Esophagus squamous epithelium (tissue), 5 donors: ENCODE measurements at regions not wholly inside any gene's neighbourhood (a gene's known extent, or its start where the extent isn't known, plus 50 kb on each side); places are given as distances from the start of the nearest gene placed in this dataset.

Source experiments
- DNase-seq: peaks from one replicate; lab custom pipeline; 2025; lab: John Stamatoyannopoulos, UW
- H3K27ac ChIP-seq, 4 donors: fragments of 200-600 bp; sonication (generic); one replicate each; pipeline ENCODE4 v1.5.1; 2016 to 2019; ENCODE audit warnings: mild to moderate bottlenecking in 1 of 4
- H3K27me3 ChIP-seq, 4 donors: fragments of 200-600 bp; sonication (generic); 1 replicate in 3 of 4; 2 replicates in 1 of 4; pipeline versions ENCODE4 v1.5.1 to v1.6.0; 2017 to 2021; ENCODE audit warnings: antibody characterized with exemption in 1 of 4
- H3K36me3 ChIP-seq, 3 donors: fragments of 200-600 bp; sonication (generic); one replicate each; pipeline ENCODE4 v1.5.1; 2016 to 2019
- H3K4me1 ChIP-seq, 3 donors: fragments of 200-600 bp; sonication (generic); one replicate each; pipeline ENCODE4 v1.5.1; 2017 to 2019
- H3K4me3 ChIP-seq, 4 donors: fragments of 200-600 bp; sonication (generic); 1 replicate in 3 of 4; 2 replicates in 1 of 4; pipeline ENCODE4 v1.5.1; 2016 to 2019; ENCODE audit warnings: mild to moderate bottlenecking in 2 of 4, moderate library complexity in 1 of 4
- H3K9me3 ChIP-seq, 3 donors: fragments of 200-600 bp; sonication (generic); one replicate each; pipeline ENCODE4 v1.5.1; 2016 to 2019
- POLR2A ChIP-seq, 4 donors: fragments of 450-650 bp; IDR thresholded peaks; one replicate each; pipeline ENCODE4 v1.6.1; 2017; ENCODE audit warnings: antibody characterized with exemption in 4 of 4, mild to moderate bottlenecking in 4 of 4, moderate library complexity in 3 of 4
- WGBS, 2 donors: methylation state at CpG; one replicate each; pipeline ENCODE4 v1.1.5; 2018; 5-methylcytosine and 5-hydroxymethylcytosine counted together
- intact Hi-C: fragments of 100-400 bp; cut with DNase I; formaldehyde crosslinking; loops from one replicate; pipeline ENCODE4 v1.15.0; 2022
- TF ChIP-seq, protein P1 (sequence below), 6 experiments: fragments of 450-650 bp in 4 of 6; fragments of 200-600 bp in 2 of 6; sonication (generic) in 2 of 6; IDR thresholded peaks; one replicate each; pipeline ENCODE4 v1.5.1; 2016 to 2019; ENCODE audit warnings: antibody characterized with exemption in 6 of 6, mild to moderate bottlenecking in 4 of 6, moderate library complexity in 4 of 6
- donor health status: DM: yes; HTN: yes; CAD: no.

DNA sequence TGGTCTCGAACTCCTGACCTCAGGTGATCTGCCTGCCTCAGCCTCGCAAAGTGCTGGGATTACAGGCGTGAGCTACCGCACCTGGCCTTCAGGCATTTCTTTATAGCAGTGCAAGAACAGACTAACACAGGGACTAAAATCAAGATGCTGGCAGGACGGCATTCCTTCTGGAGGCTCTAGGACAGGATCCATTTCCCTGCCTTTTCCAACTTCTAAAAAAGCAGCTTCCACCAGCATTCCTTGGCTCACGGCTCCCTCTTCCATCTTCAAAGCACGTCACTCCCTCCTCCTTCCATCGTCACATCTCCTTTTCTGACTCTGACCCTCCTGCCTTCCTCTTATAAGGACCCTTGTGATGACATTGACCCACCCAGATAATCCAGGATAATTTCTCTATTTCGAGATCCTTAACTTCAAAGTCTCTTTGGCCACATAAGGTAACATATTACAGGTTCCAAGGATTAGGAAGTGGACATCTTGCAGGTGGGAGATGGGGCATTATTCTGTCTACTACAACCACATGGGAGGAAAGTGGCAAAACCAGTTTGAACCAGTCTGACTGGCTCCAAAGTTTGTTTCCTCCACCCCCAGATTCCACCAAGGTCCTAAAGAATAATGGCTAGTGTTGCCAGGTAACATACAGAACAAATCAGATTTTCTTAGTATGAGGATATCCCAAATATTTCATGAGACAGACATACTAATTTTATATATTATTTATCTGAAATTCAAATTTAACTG lies 172.5 kb downstream of the MN1 start:
- 62 to 75% methylated on average over 9 of the region's 9 CpGs for WGBS, 2 donors
- Histone ChIP-seq H3K9me3 (no peaks in the 10 kb centered on the region), H3K36me3 (no peaks in the 10 kb centered on the region), H3K27me3 (peaks cover 0 to 4% (median 0%) of the 10 kb centered on the region in 4 donors), H3K4me3 (no peak overlapping the region), H3K27ac (no peak overlapping the region), H3K4me1 (peaks cover 0 to 14% (median 0%) of the 10 kb centered on the region in 3 donors)
- no peak for DNase-seq
- intact Hi-C loops, result no loop called here
- TF ChIP-seq POLR2A (IDR thresholded peaks at IDR 0.05), result no peak
- TF ChIP-seq, protein P1, sequence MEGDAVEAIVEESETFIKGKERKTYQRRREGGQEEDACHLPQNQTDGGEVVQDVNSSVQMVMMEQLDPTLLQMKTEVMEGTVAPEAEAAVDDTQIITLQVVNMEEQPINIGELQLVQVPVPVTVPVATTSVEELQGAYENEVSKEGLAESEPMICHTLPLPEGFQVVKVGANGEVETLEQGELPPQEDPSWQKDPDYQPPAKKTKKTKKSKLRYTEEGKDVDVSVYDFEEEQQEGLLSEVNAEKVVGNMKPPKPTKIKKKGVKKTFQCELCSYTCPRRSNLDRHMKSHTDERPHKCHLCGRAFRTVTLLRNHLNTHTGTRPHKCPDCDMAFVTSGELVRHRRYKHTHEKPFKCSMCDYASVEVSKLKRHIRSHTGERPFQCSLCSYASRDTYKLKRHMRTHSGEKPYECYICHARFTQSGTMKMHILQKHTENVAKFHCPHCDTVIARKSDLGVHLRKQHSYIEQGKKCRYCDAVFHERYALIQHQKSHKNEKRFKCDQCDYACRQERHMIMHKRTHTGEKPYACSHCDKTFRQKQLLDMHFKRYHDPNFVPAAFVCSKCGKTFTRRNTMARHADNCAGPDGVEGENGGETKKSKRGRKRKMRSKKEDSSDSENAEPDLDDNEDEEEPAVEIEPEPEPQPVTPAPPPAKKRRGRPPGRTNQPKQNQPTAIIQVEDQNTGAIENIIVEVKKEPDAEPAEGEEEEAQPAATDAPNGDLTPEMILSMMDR (IDR thresholded peaks at IDR 0.05), result no peak

DNA sequence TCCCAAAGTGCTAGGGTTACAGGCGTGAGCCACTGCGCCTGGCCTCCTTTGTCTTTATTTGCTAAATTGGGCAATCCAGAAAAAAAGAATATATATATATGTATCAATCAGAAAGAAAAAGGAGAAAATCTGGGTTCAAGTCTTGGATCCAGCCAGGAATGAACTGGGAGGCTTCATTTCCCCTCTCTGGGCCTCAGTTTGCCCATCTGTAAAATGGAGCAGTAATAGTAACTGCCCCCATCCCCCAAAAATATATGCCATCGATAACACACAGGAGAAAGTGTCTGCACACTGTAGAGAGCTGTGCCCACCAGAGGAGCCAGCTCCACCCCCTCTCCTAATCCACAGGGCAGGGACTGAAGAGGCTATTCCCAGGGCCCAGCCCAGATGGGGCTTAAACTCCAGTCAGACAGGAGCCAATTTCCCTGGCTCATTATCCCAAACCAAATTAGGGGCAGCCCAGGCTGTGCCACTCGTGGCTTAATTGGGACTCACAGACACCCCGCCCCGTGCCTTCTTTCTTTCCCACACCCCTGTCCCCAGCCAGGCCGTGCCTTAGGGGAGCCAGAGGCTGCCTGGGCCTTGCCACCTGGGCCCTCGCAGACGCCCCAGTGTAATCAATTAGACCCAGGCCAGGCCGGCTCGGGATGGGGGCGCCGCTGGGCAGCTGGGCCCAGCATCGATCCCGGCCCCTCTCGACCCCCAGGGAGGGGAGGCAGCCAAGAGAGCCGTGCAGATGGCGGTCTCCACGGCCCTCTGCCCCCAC lies 171.5 kb downstream of the MN1 start:
- intact Hi-C loops, result no loop called here
- DNase-seq, result no peak
- no peaks in the 10 kb centered on the region for H3K9me3 ChIP-seq
- H3K4me3 ChIP-seq, result no peak overlapping the region
- WGBS, 2 donors, result 73 to 88% methylated on average over 2 to 4 of the region's 19 CpGs
- H3K27me3 ChIP-seq, result peaks cover 0 to 6% (median 0%) of the 10 kb centered on the region in 4 donors
- TF ChIP-seq POLR2A (IDR thresholded peaks at IDR 0.05), result no peak
- TF ChIP-seq, protein P1 (IDR thresholded peaks at IDR 0.05), result no peak
- H3K36me3 ChIP-seq, result no peaks in the 10 kb centered on the region
- no peak overlapping the region for H3K27ac ChIP-seq
- peaks cover 0 to 14% (median 0%) of the 10 kb centered on the region in 3 donors for H3K4me1 ChIP-seq

GRCh38 chr22:27630754-27631153 lies 170.8 kb downstream of the MN1 start:
- TF ChIP-seq POLR2A (IDR thresholded peaks at IDR 0.05), result no peak
- TF ChIP-seq, protein P1 (IDR thresholded peaks at IDR 0.05), result no peak
- WGBS, 2 donors, result 83 to 100% methylated on average over 1 of the region's 5 CpGs
- Histone ChIP-seq H3K9me3 (no peaks in the 10 kb centered on the region), H3K4me1 (peaks cover 0 to 14% (median 0%) of the 10 kb centered on the region in 3 donors), H3K27ac (no peak overlapping the region), H3K4me3 (no peak overlapping the region), H3K36me3 (no peaks in the 10 kb centered on the region), H3K27me3 (peaks cover 0 to 6% (median 0%) of the 10 kb centered on the region in 4 donors)
- no peak for DNase-seq
- intact Hi-C loops, result no loop called here

- TF ChIP-seq POLR2A (IDR thresholded peaks at IDR 0.05), result no peak
- TF ChIP-seq, protein P1 (IDR thresholded peaks at IDR 0.05), result no peak
- H3K27me3 ChIP-seq, result peaks cover 0 to 6% (median 0%) of the 10 kb centered on the region in 4 donors
- H3K4me1 ChIP-seq, result peaks cover 0 to 14% (median 0%) of the 10 kb centered on the region in 3 donors
- no peak overlapping the region for H3K4me3 ChIP-seq
- no peaks in the 10 kb centered on the region for H3K9me3 ChIP-seq
- 87 to 93% methylated on average over 1 of the region's 1 CpG for WGBS, 2 donors
- no peak for DNase-seq
- intact Hi-C loops, result no loop called here
- H3K27ac ChIP-seq, result no peak overlapping the region
- no peaks in the 10 kb centered on the region for H3K36me3 ChIP-seq
Observed at GRCh38 chr22:27631641-27632040, 169.9 kb downstream of the MN1 start.
